ENCODE measurements at regions not wholly inside any gene's neighbourhood (a gene's known extent, or its start where the extent isn't known, plus 50 kb on each side); places are given as distances from the start of the nearest gene placed in this dataset.

- TF ChIP-seq, protein P1, sequence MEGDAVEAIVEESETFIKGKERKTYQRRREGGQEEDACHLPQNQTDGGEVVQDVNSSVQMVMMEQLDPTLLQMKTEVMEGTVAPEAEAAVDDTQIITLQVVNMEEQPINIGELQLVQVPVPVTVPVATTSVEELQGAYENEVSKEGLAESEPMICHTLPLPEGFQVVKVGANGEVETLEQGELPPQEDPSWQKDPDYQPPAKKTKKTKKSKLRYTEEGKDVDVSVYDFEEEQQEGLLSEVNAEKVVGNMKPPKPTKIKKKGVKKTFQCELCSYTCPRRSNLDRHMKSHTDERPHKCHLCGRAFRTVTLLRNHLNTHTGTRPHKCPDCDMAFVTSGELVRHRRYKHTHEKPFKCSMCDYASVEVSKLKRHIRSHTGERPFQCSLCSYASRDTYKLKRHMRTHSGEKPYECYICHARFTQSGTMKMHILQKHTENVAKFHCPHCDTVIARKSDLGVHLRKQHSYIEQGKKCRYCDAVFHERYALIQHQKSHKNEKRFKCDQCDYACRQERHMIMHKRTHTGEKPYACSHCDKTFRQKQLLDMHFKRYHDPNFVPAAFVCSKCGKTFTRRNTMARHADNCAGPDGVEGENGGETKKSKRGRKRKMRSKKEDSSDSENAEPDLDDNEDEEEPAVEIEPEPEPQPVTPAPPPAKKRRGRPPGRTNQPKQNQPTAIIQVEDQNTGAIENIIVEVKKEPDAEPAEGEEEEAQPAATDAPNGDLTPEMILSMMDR (conservative IDR thresholded peaks at IDR 0.05; ENCODE audit: low read depth in 2 of 2), result no peak
- TF ChIP-seq EZH2 (IDR thresholded peaks at IDR 0.05; ENCODE audit: low read depth, unreplicated experiment) (no peak), POLR2AphosphoS5 (IDR thresholded peaks at IDR 0.05; ENCODE audit: low read depth) (no peak), CREB1 (CRISPR knock-in tag; IDR thresholded peaks at IDR 0.05; ENCODE audit: low read depth) (no peak), EZH2phosphoT487 (IDR thresholded peaks at IDR 0.05; ENCODE audit: unreplicated experiment) (no peak), ZNF331 (CRISPR knock-in tag; IDR thresholded peaks at IDR 0.05; ENCODE audit: low read depth) (no peak), JUNB (IDR thresholded peaks at IDR 0.05; ENCODE audit: unreplicated experiment) (no peak), ZNF462 (CRISPR knock-in tag; IDR thresholded peaks at IDR 0.05) (no peak), NANOG (IDR thresholded peaks at IDR 0.05; ENCODE audit: borderline replicate concordance) (no peak), ZNF114 (CRISPR knock-in tag; IDR thresholded peaks at IDR 0.05) (no peak)
- TF ChIP-seq, protein P2, sequence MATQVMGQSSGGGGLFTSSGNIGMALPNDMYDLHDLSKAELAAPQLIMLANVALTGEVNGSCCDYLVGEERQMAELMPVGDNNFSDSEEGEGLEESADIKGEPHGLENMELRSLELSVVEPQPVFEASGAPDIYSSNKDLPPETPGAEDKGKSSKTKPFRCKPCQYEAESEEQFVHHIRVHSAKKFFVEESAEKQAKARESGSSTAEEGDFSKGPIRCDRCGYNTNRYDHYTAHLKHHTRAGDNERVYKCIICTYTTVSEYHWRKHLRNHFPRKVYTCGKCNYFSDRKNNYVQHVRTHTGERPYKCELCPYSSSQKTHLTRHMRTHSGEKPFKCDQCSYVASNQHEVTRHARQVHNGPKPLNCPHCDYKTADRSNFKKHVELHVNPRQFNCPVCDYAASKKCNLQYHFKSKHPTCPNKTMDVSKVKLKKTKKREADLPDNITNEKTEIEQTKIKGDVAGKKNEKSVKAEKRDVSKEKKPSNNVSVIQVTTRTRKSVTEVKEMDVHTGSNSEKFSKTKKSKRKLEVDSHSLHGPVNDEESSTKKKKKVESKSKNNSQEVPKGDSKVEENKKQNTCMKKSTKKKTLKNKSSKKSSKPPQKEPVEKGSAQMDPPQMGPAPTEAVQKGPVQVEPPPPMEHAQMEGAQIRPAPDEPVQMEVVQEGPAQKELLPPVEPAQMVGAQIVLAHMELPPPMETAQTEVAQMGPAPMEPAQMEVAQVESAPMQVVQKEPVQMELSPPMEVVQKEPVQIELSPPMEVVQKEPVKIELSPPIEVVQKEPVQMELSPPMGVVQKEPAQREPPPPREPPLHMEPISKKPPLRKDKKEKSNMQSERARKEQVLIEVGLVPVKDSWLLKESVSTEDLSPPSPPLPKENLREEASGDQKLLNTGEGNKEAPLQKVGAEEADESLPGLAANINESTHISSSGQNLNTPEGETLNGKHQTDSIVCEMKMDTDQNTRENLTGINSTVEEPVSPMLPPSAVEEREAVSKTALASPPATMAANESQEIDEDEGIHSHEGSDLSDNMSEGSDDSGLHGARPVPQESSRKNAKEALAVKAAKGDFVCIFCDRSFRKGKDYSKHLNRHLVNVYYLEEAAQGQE (IDR thresholded peaks at IDR 0.05; ENCODE audit: unreplicated experiment), result no peak
- TF ChIP-seq, protein P3, sequence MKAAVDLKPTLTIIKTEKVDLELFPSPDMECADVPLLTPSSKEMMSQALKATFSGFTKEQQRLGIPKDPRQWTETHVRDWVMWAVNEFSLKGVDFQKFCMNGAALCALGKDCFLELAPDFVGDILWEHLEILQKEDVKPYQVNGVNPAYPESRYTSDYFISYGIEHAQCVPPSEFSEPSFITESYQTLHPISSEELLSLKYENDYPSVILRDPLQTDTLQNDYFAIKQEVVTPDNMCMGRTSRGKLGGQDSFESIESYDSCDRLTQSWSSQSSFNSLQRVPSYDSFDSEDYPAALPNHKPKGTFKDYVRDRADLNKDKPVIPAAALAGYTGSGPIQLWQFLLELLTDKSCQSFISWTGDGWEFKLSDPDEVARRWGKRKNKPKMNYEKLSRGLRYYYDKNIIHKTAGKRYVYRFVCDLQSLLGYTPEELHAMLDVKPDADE (IDR thresholded peaks at IDR 0.05), result no peak
These were observed 753.2 kb upstream of the PCDH20 start for GRCh38 chr13:62168891-62169290.

Measured in GM23338 (cell line).